Loucy (cell line): ENCODE measurements at regions not wholly inside any gene's neighbourhood (a gene's known extent, or its start where the extent isn't known, plus 50 kb on each side); places are given as distances from the start of the nearest gene placed in this dataset.

ENCODE experiments used
- H2AFZ ChIP-seq: fragments of 200-600 bp; sonication (generic); 2 replicates; pipeline ENCODE4 v1.6.0; 2016; ENCODE audit warnings: antibody characterized with exemption, mild to moderate bottlenecking, low read length, moderate library complexity
- H3F3A ChIP-seq: fragments of 200-600 bp; 2 replicates; pipeline ENCODE4 v1.6.0; 2016; ENCODE audit warnings: antibody characterized with exemption, low read depth, mild to moderate bottlenecking
- H3K27me3 ChIP-seq: fragments of 200-600 bp; sonication (generic); 2 replicates; pipeline ENCODE4 v1.6.1; 2014; ENCODE audit warnings: low read length, mild to moderate bottlenecking; ENCODE audit not compliant: insufficient read depth, poor library complexity, severe bottlenecking
- H3K36me3 ChIP-seq: fragments of 200-600 bp; sonication (generic); 2 replicates; pipeline ENCODE4 v1.6.1; 2016; ENCODE audit warnings: low read length; ENCODE audit not compliant: insufficient read depth
- H3K4me1 ChIP-seq: fragments of 200-600 bp; sonication (generic); 2 replicates; pipeline ENCODE4 v1.5.1; 2014; ENCODE audit warnings: low read length, mild to moderate bottlenecking; ENCODE audit not compliant: insufficient read depth, poor library complexity, severe bottlenecking
- H3K4me2 ChIP-seq: fragments of 200-600 bp; sonication (generic); 2 replicates; pipeline ENCODE4 v1.6.0; 2014; ENCODE audit warnings: antibody characterized with exemption, low read length, low read depth, mild to moderate bottlenecking; ENCODE audit not compliant: poor library complexity, severe bottlenecking
- H3K4me3 ChIP-seq: fragments of 200-600 bp; sonication (generic); 2 replicates; pipeline ENCODE4 v1.5.1; 2014; ENCODE audit warnings: low read length, mild to moderate bottlenecking, mixed read lengths; ENCODE audit not compliant: poor library complexity, severe bottlenecking
- H3K79me2 ChIP-seq: fragments of 200-600 bp; sonication (generic); 2 replicates; pipeline ENCODE4 v1.6.1; 2014; ENCODE audit warnings: low read length; ENCODE audit not compliant: insufficient read depth
- H3K9ac ChIP-seq: fragments of 200-600 bp; sonication (generic); 2 replicates; pipeline ENCODE4 v1.6.0; 2014; ENCODE audit warnings: mild to moderate bottlenecking, low read depth, low read length, moderate library complexity; ENCODE audit not compliant: poor library complexity, severe bottlenecking
- H3K9me2 ChIP-seq: fragments of 200-600 bp; sonication (generic); replicated peaks from 2 replicates; pipeline ENCODE4 v1.6.1; 2016; ENCODE audit warnings: low read depth, low read length, mixed read lengths
- H3K9me3 ChIP-seq: fragments of 200-600 bp; sonication (generic); 2 replicates; pipeline ENCODE4 v1.6.1; 2014; ENCODE audit warnings: mild to moderate bottlenecking, antibody characterized with exemption, low read length, low read depth; ENCODE audit not compliant: insufficient read depth
- H4K20me1 ChIP-seq: fragments of 200-600 bp; sonication (generic); 2 replicates; pipeline ENCODE4 v1.6.0; 2014; ENCODE audit warnings: antibody characterized with exemption, low read length, mild to moderate bottlenecking; ENCODE audit not compliant: insufficient read depth, poor library complexity, severe bottlenecking
- CTCF ChIP-seq: fragments of 200-600 bp; sonication (generic); conservative IDR thresholded peaks from 2 replicates; pipeline ENCODE4 v1.5.1; 2014; ENCODE audit warnings: mild to moderate bottlenecking, antibody characterized with exemption, low read length
- EZH2phosphoT487 ChIP-seq: fragments of 200-600 bp; IDR thresholded peaks from 2 replicates; pipeline ENCODE4 v1.6.1; 2018; ENCODE audit warnings: antibody characterized with exemption, mild to moderate bottlenecking, moderate library complexity, borderline replicate concordance

DNA sequence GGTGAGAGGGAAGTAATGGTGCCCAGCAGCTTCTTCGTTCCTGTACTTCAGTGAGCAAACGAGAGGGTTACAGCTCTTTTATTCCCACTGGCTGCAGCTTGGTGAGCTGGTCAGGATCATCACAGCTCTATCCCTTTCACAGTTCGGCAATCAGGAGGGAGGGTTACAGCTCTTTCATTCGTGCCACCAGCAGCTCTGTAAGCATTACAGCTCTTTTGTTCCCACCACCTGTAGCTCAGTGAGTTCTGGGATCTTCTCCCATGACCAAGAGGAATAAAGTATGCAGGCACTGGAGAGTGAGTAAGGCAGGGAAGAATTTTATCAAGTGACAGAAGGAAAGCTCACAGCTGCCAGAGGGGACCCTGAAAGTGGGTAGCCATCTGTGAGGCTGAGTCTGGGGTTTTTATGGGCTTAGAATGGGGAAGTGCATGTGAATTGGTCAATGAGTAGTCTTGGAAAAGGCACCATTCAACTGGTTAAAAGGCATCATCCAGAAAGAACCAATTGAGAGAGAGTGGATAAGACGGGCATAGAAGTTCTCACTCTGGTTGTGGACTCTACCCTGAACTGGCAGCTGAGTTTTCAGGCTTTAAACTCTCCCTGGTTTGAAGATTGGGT, 123.7 kb downstream of the COX18 start:
- no peaks in the 10 kb centered on the region for H3K9me3 ChIP-seq
- H3K9ac ChIP-seq = no peak overlapping the region
- no peak for TF ChIP-seq CTCF
- TF ChIP-seq EZH2phosphoT487 = no peak
- H3F3A ChIP-seq = no peaks in the 10 kb centered on the region
- H3K4me2 ChIP-seq = no peak overlapping the region
- H3K36me3 ChIP-seq = no peaks in the 10 kb centered on the region
- no peaks in the 10 kb centered on the region for H3K79me2 ChIP-seq
- H4K20me1 ChIP-seq = no peaks in the 10 kb centered on the region
- no peaks in the 10 kb centered on the region for H3K4me1 ChIP-seq
- H3K9me2 ChIP-seq = no peaks in the 10 kb centered on the region
- H2AFZ ChIP-seq = no peak overlapping the region
- H3K4me3 ChIP-seq = no peak overlapping the region
- H3K27me3 ChIP-seq = no peaks in the 10 kb centered on the region

GRCh38 chr4:72942565-72942964, 127.0 kb downstream of the COX18 start:
- Histone ChIP-seq H3K9me3 (no peaks in the 10 kb centered on the region), H3K4me2 (no peak overlapping the region), H3F3A (no peaks in the 10 kb centered on the region), H3K9me2 (no peaks in the 10 kb centered on the region), H3K9ac (no peak overlapping the region), H3K4me1 (no peaks in the 10 kb centered on the region), H3K4me3 (no peak overlapping the region), H3K27me3 (no peaks in the 10 kb centered on the region), H2AFZ (no peak overlapping the region), H4K20me1 (no peaks in the 10 kb centered on the region), H3K36me3 (no peaks in the 10 kb centered on the region), H3K79me2 (no peaks in the 10 kb centered on the region)
- TF ChIP-seq EZH2phosphoT487 (no peak), CTCF (no peak)

- no peaks in the 10 kb centered on the region for H3K79me2 ChIP-seq
- H3K9me2 ChIP-seq = no peaks in the 10 kb centered on the region
- no peaks in the 10 kb centered on the region for H3K4me1 ChIP-seq
- no peak for TF ChIP-seq CTCF
- no peak for TF ChIP-seq EZH2phosphoT487
- no peak overlapping the region for H3K9ac ChIP-seq
- no peak overlapping the region for H3K4me3 ChIP-seq
- no peak overlapping the region for H3K4me2 ChIP-seq
- H3K9me3 ChIP-seq = no peaks in the 10 kb centered on the region
- no peaks in the 10 kb centered on the region for H4K20me1 ChIP-seq
- no peaks in the 10 kb centered on the region for H3K27me3 ChIP-seq
- H2AFZ ChIP-seq = no peak overlapping the region
- no peaks in the 10 kb centered on the region for H3K36me3 ChIP-seq
- no peaks in the 10 kb centered on the region for H3F3A ChIP-seq
These were observed 131.0 kb downstream of the COX18 start for GRCh38 chr4:72938516-72938915.
